Activated CD4-positive, alpha-beta T cell treated with anti-CD3 and anti-CD28 coated beads, Interleukin-2, amount 50 U/mL, for 4 hours (primary cell): ENCODE measurements at regions not wholly inside any gene's neighbourhood (a gene's known extent, or its start where the extent isn't known, plus 50 kb on each side); places are given as distances from the start of the nearest gene placed in this dataset.

Source experiments
- DNase-seq, 2 experiments: peaks; one replicate each; pipeline ENCODE4 v3.0.0-alpha.2; 2020

DNA sequence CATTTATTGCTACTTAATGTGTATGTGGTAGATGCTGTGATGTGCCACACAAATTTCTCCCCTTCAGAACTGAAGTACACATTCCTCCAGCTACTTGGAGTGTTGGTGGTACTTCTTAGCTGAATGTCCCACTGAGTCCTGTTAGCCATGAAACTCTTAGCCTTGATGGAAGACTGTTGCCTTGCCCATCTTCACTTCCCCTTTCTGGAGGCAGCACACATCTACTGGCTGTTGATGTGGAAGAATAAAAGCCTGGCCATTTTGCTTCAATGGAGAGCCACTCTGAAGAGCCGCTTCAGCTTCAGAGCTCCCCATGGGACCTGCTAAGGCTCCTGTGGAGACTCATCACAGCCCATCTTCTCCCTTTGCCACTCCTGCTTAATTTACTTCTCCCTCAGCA is 157.7 kb upstream of the PITX2 start:
- no peak for DNase-seq

DNA sequence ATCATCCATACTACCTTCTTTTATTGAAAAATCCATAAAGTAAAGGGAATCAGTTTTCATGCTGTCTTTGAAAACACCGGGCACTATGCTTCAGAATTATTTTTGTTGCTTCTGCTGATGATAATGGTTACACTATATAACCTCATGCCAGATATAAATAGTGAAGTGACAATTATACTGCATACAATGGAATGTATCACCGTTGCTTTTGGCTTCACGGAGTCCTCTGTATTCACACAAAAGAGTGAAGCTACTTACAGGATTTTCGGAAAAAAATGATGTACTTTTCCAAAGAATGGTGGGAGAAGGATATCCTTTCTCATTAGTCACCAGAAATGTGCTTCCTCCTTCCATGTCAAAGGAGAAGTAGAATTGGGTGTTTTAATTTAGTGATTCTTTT is 159.1 kb upstream of the PITX2 start:
- DNase-seq, result no peak

DNA sequence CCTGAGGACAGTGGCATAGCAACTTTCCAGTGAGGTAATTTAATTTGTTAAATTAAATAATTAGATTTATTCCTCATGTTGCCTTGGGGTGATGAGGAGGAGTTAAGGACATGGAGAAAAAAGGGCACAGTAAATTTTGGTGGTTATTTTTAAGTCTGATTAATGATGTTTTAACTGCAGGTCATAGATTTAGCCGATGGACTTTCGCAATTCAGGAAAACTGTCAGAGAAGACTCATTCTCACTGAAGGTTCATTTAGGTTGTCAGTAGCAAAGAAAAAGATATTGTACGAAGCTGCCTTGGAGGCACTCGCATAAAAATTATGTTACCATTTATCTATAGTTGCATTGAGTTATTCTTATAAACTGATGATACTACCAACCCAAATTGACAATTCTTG is 164.2 kb upstream of the PITX2 start:
- no peak for DNase-seq

DNA sequence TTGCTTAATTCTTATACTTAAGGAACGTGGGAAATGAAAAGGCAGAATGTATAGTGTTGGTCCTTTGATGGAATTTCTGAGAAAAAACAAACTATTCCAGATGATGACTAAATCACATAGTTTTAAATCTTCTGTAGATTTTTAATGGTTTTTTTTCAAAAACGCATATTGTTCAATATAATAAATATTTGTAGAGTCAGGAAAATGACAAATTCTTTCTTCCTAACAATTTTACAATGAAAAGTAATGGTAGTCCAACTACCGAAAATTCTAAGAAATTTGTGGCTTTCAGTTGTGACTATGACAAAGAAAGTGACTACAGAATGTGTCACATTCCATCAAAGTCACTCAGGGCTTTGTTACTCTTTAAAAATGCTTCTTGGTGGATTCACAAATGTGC is 164.8 kb upstream of the PITX2 start:
- DNase-seq, result no peak

DNA sequence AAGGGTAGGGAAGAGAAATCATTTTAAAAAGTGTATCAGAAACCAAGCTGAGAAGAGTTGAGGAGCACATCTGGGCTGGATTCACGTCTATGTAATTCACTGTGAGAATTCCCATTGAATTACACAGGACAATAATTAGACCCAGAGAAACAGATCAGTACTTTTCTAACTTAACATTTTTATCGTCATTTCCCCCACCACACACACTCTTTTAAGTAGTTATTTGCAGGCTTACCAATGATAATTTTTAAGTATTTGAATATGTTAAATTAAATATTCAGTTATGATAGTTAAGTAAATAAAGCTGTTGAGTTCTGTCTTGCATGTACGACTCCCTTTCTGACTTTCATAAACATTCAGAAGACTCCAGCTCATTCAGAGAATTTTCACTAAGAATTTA is 165.4 kb upstream of the PITX2 start:
- DNase-seq, result no peak

DNA sequence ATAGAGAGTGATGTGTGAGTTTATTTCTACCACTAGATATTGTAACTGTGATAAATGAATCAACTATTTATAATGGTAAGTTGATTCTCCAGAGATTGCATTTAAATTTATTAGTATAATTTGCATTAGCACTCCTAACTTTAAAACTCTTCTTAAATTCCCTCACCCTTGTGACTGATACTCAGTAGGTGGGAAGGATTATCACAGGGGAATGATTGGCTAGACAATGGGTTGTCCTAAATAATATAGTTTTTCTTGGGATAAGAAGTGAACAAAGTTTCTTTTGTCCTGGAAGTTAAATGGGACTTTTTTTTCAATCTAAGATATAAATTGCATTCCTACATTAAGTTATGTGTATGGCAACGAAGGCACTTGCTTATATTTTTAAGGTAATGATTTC is 169.2 kb upstream of the PITX2 start:
- DNase-seq, result no peak

DNA sequence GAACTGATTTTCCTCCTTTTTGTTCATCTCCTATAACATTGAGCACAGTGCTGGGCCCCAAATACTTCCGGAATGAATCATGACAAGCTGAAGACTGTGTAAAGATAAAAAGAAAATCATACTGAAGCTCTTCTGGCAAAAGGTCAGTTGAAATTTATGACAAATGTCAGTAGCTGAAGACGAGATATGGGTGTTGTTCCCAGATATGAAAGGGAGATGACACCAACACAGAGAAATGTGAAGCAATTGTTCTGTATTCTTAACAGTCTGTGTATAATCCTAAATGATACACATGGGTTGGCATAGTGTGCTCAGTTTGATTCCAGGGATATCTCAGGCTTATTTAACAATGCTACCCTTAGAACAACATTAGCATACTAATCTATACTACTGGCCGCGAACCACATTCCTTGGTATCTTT is 170.5 kb upstream of the PITX2 start:
- no peak for DNase-seq

DNA sequence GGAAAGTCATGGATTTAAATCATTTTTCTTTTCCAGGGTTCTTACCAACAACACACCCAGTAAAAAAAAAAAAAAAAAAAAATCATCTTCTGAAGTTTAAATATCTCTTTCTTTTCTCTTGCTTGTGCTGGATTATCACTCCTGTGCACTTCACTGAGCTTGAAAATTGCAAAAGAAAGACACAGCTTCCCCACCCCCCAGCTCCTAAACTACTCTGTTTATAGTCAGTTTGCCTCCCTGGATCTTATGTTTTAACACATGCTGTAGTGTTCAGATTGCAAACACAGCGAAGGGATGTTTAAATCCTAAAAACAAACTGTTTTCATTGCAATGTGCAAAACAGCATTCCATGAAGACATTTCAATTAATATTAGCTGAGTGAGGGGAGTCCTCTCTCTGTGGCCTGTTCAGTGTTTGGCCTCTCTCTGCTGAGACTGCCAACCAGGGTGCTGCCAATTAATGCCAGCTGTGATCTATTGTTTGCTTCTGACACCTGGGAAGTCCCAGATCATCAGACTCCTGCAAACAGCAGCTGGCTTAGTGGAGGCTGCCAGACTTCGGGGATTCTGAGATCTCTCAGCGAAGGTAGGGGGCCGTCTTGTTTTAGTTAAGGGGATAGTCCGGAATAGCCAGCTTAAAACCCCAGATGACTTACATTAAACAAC is 171.1 kb upstream of the PITX2 start:
- no peak for DNase-seq

DNA sequence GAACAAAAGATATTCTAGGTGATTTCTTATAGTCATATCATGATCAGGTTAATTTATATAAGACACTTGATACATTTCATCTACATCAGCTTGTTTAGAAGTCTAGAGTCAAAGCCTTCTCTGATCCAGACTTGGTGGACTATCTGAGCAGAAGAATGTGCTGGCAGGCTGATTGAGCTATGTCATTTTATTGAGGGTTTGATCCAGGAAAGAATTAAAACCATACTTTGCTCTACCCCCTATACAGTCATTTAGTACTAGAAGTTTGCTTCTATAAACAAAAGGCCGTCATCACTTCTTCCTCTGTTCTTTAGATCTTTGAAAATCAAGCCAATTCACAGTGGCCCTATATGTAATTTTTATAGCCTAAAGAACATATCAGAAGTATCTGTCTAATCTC is 173.1 kb upstream of the PITX2 start:
- no peak for DNase-seq

DNA sequence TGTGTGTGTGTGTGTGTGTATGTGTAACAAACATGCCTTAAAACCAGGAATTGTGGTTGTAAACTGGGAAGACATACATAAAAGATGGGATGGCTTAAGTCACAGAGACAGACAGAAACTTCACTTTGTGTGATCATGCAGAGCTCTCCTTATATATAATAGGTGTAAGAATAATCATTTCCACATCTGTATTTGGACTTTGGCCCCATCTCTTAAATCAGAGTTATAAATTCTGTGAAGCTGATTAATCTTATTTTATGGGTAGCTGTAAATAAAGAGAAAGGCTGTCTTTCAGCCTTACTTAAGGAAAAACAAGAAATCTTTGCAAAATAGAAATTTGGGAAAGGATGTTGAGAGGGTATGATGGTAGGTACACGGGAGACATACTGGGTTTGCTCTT is 174.6 kb upstream of the PITX2 start:
- no peak for DNase-seq

DNA sequence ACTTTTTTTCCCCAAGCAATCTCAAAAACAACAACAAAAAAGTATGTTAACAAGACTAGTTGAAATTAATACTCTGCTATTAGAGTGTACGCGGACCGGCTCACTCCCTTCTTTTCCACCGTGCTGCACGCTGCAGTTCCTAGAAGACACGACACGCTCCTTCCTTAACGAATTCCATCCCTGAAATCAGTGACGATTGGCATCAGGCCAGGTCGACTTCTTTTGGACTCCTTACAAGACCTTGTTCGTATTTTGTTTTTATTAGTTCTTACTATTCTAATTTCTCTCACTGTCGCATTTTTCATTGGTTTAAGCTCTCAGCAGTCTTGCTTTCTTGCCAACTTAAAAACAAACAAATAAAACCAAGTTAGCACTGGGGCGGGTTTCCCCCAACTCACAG is 175.8 kb upstream of the PITX2 start:
- DNase-seq, result no peak

DNA sequence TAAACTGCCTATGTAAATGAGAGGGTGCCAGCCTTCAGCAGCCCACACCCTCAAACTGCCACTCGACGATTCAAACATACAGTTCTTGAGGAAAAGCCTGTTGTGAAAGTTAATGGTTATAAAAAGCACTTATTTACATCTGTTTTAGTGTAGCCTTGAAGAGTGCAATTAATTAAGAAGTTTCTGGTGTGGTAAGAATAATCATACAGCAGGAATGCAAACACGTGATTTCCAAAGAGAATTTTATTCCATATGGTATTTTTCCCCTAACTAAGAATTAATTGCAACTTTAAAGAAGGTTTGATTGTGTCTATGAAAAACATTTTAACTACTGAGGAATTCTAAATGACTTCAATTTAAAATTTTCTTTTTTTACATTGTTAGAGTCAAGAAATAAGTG is 176.3 kb upstream of the PITX2 start:
- no peak for DNase-seq

DNA sequence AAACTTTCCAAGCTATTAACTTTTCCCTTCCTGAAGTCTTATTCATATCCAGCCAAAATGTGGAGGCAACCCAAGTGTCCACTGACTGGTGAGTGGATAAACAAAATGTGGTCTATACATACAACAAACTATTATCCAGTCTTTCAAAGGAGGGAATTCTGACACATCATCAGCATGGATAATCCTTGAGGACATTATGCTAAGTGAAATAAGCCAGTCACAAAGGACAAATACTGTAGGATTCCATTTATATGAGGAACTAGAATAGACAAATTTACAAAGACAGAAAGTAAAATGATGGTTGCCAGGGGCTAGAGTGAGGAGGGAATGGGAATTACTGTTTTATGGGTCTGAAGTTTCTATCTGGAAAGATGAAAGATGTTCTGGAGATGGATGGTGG is 178.7 kb upstream of the PITX2 start:
- no peak for DNase-seq

DNA sequence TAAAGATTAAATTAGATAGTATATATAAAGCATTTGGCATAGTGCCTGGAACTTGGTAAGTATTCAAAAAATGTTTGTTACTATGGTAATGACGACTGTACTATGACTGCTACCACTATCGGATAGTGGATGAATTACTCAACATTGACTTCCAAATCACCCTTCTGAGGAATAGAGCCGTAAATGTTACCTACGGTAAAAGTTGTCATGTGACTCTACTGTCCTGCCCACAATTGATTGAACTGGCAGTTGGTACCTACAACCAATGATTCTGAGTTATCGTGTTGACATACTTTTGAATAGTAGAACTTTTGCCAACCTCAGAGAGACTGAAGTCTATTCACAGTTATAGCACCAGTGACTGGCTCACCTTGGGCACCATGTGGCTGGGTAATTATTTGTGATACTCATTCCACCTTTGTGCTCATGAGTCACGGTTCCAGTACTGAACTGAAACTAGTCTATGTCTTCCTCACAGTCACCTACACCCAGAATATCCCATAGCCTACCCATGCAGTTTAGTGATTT is 185.5 kb upstream of the PITX2 start:
- DNase-seq, result no peak

DNA sequence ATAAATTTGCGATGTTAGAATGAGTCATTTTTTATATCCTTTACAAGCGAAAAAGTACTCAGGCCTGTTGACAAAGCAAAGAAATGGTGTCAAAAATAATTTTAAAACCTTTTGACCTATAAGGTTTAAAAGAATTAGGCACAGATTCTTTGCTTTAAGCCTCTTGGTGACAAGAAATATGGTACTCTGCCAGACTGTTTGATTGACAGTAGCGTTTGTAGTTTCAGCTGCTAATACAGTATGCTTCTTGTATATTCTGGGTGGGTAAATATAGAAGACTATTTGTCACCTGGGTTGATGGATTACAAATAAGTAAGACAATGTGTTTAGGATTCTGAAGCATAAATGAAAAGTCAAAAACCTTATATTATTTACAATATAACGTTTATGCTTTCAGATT is 193.1 kb upstream of the PITX2 start:
- DNase-seq, result no peak

DNA sequence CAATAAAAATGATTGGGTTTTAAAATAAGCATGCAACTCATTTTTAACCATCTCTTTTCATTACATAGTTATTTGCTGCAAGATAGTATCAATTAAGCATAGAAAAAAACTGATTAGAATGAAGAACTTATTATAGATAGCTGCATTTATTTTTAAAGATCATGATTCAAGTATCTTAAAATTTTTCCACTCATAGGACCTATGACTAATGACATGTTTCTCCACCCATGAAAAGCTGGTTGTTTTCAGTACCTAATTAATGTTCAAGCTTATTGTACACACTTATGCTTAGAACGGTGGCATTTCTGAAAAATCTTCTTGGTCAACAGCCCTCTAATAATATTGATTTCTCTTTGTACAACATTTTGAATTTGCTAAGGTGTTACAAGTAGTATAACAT is 193.5 kb upstream of the PITX2 start:
- no peak for DNase-seq

DNA sequence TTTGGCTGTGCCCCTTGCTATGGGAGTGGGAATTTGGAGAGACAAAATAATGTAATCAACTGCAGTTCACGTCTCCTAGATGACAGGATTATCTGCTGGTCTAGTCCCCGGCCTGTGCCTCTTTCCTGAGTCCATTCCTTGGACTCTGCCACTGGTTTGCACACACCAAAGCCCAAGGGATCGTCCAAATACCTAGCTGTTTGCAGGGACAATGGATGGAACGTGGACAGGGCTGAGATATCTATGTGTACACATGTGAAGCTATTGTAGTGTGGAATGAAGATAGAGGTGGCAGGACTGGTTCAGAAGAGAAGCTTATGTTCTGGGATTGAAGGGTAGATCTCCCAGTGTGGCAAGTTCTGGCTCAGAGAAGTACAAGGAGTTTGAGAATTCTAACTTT is 198.3 kb upstream of the PITX2 start:
- no peak for DNase-seq

DNA sequence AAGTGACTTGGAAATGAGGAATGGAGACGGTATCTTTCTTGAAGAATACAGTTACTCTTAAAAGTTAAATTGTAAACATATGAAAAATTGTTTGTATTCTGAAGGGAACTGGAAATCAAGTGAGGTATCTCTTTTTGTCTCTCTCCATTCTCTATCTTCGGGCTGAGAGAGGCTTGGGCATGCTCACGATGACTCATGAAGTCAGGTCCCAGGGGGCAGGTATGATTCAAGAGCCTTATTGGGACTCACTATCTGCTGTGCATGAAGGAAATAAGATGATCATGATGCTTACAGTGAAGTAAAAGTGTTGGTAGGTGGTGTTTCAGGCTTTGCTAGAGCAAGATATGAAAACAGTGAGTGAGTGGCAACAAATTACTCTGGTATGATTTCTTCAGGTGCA is 200.4 kb upstream of the PITX2 start:
- DNase-seq, result no peak

DNA sequence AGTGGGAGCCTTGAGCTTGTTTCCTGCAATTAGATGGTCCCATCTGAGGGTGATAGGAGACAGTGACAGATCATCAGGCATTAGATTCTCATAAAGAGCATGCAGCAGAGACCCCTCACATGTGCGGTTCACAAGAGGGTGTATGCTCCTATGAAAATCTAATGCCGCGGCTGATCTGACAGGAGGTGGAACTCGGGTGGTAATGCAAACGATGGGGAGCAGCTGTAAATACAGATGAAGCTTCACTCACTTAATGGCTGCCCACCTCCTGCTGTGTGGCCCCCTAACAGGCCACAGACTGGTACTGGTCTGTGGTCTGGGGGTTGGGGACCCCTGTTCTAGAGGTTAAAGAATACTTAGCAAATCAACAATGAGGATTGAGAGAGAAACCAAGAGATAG is 201.5 kb upstream of the PITX2 start:
- DNase-seq, result no peak

DNA sequence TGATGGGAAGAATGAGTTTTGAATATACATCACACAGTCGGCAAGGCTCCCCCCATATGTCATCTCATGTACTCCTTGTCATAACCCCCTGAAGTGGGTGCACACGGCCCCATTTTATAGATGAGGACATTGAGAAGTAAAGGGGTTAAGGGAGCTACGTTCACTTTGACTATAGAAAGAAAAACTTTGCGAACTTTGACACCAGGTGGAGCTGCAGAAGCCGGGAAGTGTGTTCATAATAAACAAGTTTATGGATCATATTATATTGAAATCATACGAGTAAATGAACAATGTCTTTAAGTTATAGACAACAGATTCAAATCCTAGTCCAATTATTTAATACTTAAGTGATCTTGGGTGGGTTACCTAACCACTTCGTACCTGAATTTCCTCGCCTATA is 203.8 kb upstream of the PITX2 start:
- no peak for DNase-seq

DNA sequence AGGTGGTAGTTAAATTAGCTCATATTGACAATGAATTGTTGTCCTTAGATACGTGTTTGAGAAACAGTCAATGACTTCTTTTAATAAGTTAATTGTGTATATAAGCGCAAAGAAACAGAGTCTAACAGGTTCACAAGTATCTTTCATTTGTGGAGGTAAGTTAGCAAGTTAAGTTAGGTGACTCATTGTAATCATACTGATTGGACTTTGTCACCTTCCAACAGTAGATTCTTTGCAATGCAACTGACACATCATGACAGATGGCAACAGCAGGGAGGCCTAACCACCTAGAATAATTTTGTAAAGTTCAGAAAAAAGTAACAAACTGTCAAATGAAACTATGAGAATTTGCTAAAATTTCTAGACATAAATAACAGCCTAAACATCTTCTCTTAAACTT is 207.6 kb upstream of the PITX2 start:
- no peak for DNase-seq

DNA sequence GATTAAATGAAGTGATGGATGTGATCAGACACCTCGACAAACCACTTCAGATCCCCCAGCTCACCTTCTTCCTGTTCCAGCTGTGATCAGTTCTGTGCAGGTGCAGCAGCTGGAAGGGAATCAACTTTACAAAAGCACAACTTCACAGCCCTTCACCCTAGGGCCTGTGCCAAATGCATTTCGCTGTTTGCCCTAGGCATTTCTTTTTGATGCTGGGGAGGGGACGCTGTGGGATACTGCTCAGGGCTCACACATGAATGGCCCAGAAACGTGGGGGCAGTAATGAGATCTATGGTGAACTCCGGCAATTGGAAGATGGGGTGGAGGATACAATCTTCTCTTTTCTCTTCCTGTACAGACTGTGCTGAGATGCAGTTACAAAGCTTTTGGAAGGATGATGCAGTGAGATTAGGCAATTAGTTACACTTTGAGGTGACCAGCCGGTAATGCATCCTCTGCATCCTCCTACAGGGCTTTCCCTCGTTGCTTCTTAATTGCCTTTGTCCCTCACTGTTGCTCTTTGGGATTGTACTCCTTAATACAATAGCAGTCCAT is 215.1 kb upstream of the PITX2 start:
- no peak for DNase-seq

DNA sequence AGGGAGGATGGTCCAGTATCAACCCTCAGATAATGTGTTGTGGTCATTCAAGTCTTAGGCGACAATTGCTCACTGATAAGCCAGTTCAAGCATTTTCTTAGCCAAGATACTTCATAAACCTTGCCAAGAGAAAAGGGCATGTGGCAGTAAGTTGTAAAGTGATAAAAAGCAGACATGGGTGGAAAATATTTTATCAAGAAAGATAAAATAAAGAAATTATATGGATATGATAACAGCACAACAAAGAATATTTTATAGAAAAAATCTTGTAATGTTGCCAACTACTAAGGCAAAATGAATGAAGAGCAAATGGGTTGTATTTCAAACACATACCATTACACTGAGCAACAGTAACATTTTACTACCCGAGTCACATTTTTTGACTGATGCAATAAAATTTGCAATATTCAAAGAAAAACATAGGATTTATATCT is 217.4 kb upstream of the PITX2 start:
- DNase-seq, result no peak

DNA sequence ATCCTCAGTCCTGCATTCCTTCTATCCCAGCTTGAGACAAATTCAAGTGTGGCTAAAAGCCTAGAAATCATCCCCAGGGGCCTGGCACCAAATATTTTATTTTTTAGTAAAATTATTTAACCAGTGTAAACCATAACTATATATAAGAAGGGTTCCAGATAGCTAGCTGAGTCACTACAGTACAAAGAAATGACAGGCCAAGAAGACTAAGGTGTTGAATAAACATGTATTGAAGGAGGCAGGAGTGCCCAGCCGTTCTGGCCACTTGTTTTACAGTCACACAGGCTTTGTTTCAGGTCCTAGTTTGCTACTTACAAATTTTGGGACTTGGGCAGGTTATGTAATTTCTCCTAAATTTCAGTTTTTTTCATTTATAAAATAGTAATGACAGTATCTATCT is 225.9 kb upstream of the PITX2 start:
- no peak for DNase-seq

DNA sequence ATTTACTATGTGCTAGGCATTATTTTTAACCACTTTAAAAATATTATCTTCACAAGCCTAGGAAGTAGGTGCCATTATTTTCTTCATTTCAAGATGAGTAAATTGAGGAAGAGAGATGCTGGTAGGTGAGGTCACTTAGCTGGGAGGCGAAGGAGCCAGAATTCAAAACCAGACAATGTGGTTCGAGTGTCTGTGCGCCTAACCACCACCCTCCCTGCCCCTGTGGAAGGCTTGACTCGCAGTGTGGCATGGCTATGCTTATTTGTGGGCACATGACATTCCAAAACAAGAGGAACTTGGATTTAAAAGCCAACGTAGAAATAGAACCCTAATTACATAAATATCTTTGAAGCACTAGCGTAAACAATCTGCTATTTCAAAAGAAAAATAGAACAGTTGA is 226.6 kb upstream of the PITX2 start:
- no peak for DNase-seq
